SK-N-SH (cell line): ENCODE measurements at regions not wholly inside any gene's neighbourhood (a gene's known extent, or its start where the extent isn't known, plus 50 kb on each side); places are given as distances from the start of the nearest gene placed in this dataset.

Experiments used
- CTCF ChIA-PET: fragments of 300-600, 350-600 bp; formaldehyde crosslinking; extraction: SDS; loops from one replicate; lab custom pipeline; 2021; lab: Yijun Ruan, JAX
- POLR2A ChIA-PET: fragments of 350-600 bp; sonication (Branson Sonifier 250); formaldehyde crosslinking; extraction: SDS; loops from one replicate; lab custom pipeline; 2020; ENCODE audit warnings: antibody characterized with exemption, inconsistent platforms; lab: Yijun Ruan, JAX
- DNase-seq: peaks from one replicate; pipeline ENCODE4 v3.0.0; 2012
- H2AFZ ChIP-seq: fragments of 200-600 bp; sonication (generic); 2 replicates; pipeline ENCODE4 v1.8.1; 2016; ENCODE audit warnings: antibody characterized with exemption, mild to moderate bottlenecking, low read depth
- H3F3A ChIP-seq: fragments of 200-600 bp; sonication (generic); replicated peaks from 2 replicates; pipeline ENCODE3; 2016; ENCODE audit warnings: antibody characterized with exemption, mild to moderate bottlenecking; ENCODE audit not compliant: insufficient read depth
- H3K27ac ChIP-seq, 2 experiments: fragments of 200-500 bp in 1 of 2; fragments of 200-600 bp in 1 of 2; sonication (Bioruptor generic) in 1 of 2; sonication (generic), shearing (Covaris generic) in 1 of 2; 2 replicates each; pipeline versions ENCODE4 v1.5.1 to v1.6.1; 2014 to 2016; ENCODE audit warnings: low read depth in 2 of 2, inconsistent platforms in 1 of 2, low read length in 1 of 2, mild to moderate bottlenecking in 1 of 2, mixed read lengths in 1 of 2
- H3K27me3 ChIP-seq: fragments of 200-600 bp; sonication (generic), shearing (Covaris generic); 2 replicates; pipeline ENCODE4 v1.6.1; 2016; ENCODE audit warnings: mixed run types; ENCODE audit not compliant: insufficient read depth
- H3K36me3 ChIP-seq, 2 experiments: fragments of 200-500 bp in 1 of 2; fragments of 200-600 bp in 1 of 2; sonication (Bioruptor generic) in 1 of 2; sonication (generic) in 1 of 2; replicated peaks in 1 of 2; 2 replicates each; pipeline versions ENCODE3 to v1.5.1; 2014 to 2016; ENCODE audit warnings: low read length in 1 of 2, mild to moderate bottlenecking in 1 of 2; ENCODE audit not compliant: insufficient read depth in 2 of 2, control insufficient read depth in 1 of 2
- H3K4me1 ChIP-seq, 2 experiments: fragments of 200-500 bp in 1 of 2; fragments of 200-600 bp in 1 of 2; sonication (Bioruptor generic) in 1 of 2; sonication (generic), shearing (Covaris generic) in 1 of 2; 2 replicates each; pipeline versions ENCODE4 v1.5.1 to v1.6.1; 2014 to 2016; ENCODE audit warnings: low read depth in 1 of 2, low read length in 1 of 2, mixed run types in 1 of 2; ENCODE audit not compliant: insufficient read depth in 2 of 2, control insufficient read depth in 1 of 2
- H3K4me2 ChIP-seq: fragments of 200-600 bp; sonication (generic), shearing (Covaris generic); 2 replicates; pipeline ENCODE4 v1.6.1; 2017; ENCODE audit warnings: mixed run types
- H3K4me3 ChIP-seq, 2 experiments: fragments of 200-500 bp in 1 of 2; fragments of 200-600 bp in 1 of 2; sonication (Bioruptor generic) in 1 of 2; sonication (generic), shearing (Covaris generic) in 1 of 2; 2 replicates each; pipeline versions ENCODE4 v1.5.1 to v1.8.1; 2014 to 2016; ENCODE audit warnings: low read depth in 2 of 2, inconsistent platforms in 1 of 2, low read length in 1 of 2, mild to moderate bottlenecking in 1 of 2, mixed read lengths in 1 of 2, moderate library complexity in 1 of 2
- H3K79me2 ChIP-seq: fragments of 200-600 bp; sonication (generic); 2 replicates; pipeline ENCODE4 v1.8.1; 2017; ENCODE audit warnings: mild to moderate bottlenecking; ENCODE audit not compliant: insufficient read depth
- H3K9ac ChIP-seq: fragments of 200-600 bp; sonication (generic); 2 replicates; pipeline ENCODE4 v1.6.1; 2017; ENCODE audit warnings: mixed run types
- H3K9me2 ChIP-seq: fragments of 200-600 bp; sonication (generic); 2 replicates; pipeline ENCODE4 v1.6.1; 2017; ENCODE audit warnings: mixed run types
- H3K9me3 ChIP-seq: fragments of 200-600 bp; sonication (generic); 2 replicates; pipeline ENCODE4 v1.6.1; 2017; ENCODE audit warnings: mixed run types, mild to moderate bottlenecking, moderate library complexity
- H4K20me1 ChIP-seq: fragments of 200-600 bp; sonication (generic); 2 replicates; pipeline ENCODE4 v1.6.1; 2017; ENCODE audit warnings: mild to moderate bottlenecking, mixed run types; ENCODE audit not compliant: insufficient read depth
- EP300 ChIP-seq, 2 experiments: IDR thresholded peaks; 2 replicates each; pipeline versions ENCODE4 v1.4.0 to v1.6.1; 2012; ENCODE audit warnings: borderline replicate concordance in 1 of 2, low read depth in 1 of 2, low read length in 1 of 2
- EZH2phosphoT487 ChIP-seq: fragments of 200-600 bp; sonication (generic); IDR thresholded peaks from 2 replicates; pipeline ENCODE4 v1.6.1; 2017; ENCODE audit warnings: low read depth, mixed run types, mild to moderate bottlenecking, antibody characterized with exemption, moderate library complexity, borderline replicate concordance
- FOXM1 ChIP-seq: IDR thresholded peaks from 2 replicates; pipeline ENCODE4 v1.4.0; 2012; ENCODE audit warnings: low read depth, mild to moderate bottlenecking
- IRF3 ChIP-seq: fragments of 150-350 bp; IDR thresholded peaks from 2 replicates; pipeline ENCODE4 v1.6.1; 2016; ENCODE audit warnings: mild to moderate bottlenecking, low read depth, low read length
- MAX ChIP-seq: IDR thresholded peaks from 2 replicates; pipeline ENCODE4 v1.4.0; 2012; ENCODE audit warnings: low read depth
- NFIC ChIP-seq: IDR thresholded peaks from 2 replicates; pipeline ENCODE4 v1.4.0; 2012; ENCODE audit warnings: borderline replicate concordance
- RAD21 ChIP-seq: IDR thresholded peaks from 2 replicates; pipeline ENCODE4 v1.6.1; 2012; ENCODE audit warnings: mild to moderate bottlenecking, low read length
- RFX5 ChIP-seq: IDR thresholded peaks from 2 replicates; pipeline ENCODE4 v1.6.1; 2012; ENCODE audit warnings: mild to moderate bottlenecking, improper control_type of control experiment, low read length
- RXRA ChIP-seq: IDR thresholded peaks from 2 replicates; pipeline ENCODE4 v1.4.0; 2012; ENCODE audit warnings: low read depth, mild to moderate bottlenecking, borderline replicate concordance
- SIN3A ChIP-seq: IDR thresholded peaks from 2 replicates; pipeline ENCODE4 v1.6.1; 2012; ENCODE audit warnings: low read depth, mild to moderate bottlenecking, low read length, moderate library complexity, borderline replicate concordance
- TCF12 ChIP-seq: IDR thresholded peaks from 2 replicates; pipeline ENCODE4 v1.4.0; 2012
- TEAD4 ChIP-seq: IDR thresholded peaks from 2 replicates; pipeline ENCODE4 v1.4.0; 2012; ENCODE audit warnings: mild to moderate bottlenecking, borderline replicate concordance; ENCODE audit not compliant: insufficient read depth
- WGBS: methylation state at CpG from one replicate; pipeline ENCODE4 v1.1.6; 2017; ENCODE audit warnings: low lambda C conversion rate; 5-methylcytosine and 5-hydroxymethylcytosine counted together
- TF ChIP-seq, protein P1 (sequence below): fragments of 150-350 bp; IDR thresholded peaks from 2 replicates; pipeline ENCODE4 v1.6.1; 2017; ENCODE audit warnings: antibody characterized with exemption, low read length, low read depth, borderline replicate concordance
- TF ChIP-seq, protein P2 (sequence below): IDR thresholded peaks from 2 replicates; pipeline ENCODE4; 2012

GRCh38 chr2:171630089-171630770, 57.0 kb upstream of the DYNC1I2 start:
- 60% methylated on average over 3 of the region's 3 CpGs for WGBS
- no peak overlapping the region for H3K4me2 ChIP-seq
- peaks cover 8% of the 10 kb centered on the region; the same call in 1 of the 2 replicates for H3K9me3 ChIP-seq
- ChIA-PET CTCF (no interaction called here), POLR2A (no interaction called here)
- no peak overlapping the region for H3K4me3 ChIP-seq
- TF ChIP-seq RXRA (no peak), RAD21 (no peak), TEAD4 (no peak), EP300 (IDR thresholded peaks at IDR 0.05; ENCODE audit: borderline replicate concordance in 1 of 2, low read depth in 1 of 2, low read length in 1 of 2) (no peak), SIN3A (no peak), FOXM1 (no peak), TCF12 (no peak), NFIC (no peak), RFX5 (no peak)
- TF ChIP-seq, protein P1, sequence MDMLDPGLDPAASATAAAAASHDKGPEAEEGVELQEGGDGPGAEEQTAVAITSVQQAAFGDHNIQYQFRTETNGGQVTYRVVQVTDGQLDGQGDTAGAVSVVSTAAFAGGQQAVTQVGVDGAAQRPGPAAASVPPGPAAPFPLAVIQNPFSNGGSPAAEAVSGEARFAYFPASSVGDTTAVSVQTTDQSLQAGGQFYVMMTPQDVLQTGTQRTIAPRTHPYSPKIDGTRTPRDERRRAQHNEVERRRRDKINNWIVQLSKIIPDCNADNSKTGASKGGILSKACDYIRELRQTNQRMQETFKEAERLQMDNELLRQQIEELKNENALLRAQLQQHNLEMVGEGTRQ: no peak
- no peak overlapping the region for H3K9ac ChIP-seq
- H4K20me1 ChIP-seq: no peaks in the 10 kb centered on the region
- H3K79me2 ChIP-seq: no peaks in the 10 kb centered on the region
- H3K9me2 ChIP-seq: no peaks in the 10 kb centered on the region
- H3K36me3 ChIP-seq: no peaks in the 10 kb centered on the region
- H3K4me1 ChIP-seq: no peaks in the 10 kb centered on the region
- DNase-seq: no peak
- H3K27me3 ChIP-seq: no peaks in the 10 kb centered on the region
- no peak overlapping the region for H3K27ac ChIP-seq
- no peaks in the 10 kb centered on the region for H3F3A ChIP-seq
- H2AFZ ChIP-seq: no peak overlapping the region

- H3K9ac ChIP-seq: no peak overlapping the region
- H3K79me2 ChIP-seq: no peaks in the 10 kb centered on the region
- H3K27me3 ChIP-seq: no peaks in the 10 kb centered on the region
- 45% methylated on average over 8 of the region's 8 CpGs for WGBS
- H3K4me2 ChIP-seq: no peak overlapping the region
- ChIA-PET CTCF (no interaction called here), POLR2A (interaction anchor here (0.7 kb wide), 1 partner anchor 75 kb away, joined by 3 read pairs; no protein-coding TSS in a partner anchor)
- TF ChIP-seq, protein P2, sequence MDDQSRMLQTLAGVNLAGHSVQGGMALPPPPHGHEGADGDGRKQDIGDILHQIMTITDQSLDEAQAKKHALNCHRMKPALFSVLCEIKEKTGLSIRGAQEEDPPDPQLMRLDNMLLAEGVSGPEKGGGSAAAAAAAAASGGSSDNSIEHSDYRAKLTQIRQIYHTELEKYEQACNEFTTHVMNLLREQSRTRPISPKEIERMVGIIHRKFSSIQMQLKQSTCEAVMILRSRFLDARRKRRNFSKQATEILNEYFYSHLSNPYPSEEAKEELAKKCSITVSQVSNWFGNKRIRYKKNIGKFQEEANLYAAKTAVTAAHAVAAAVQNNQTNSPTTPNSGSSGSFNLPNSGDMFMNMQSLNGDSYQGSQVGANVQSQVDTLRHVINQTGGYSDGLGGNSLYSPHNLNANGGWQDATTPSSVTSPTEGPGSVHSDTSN: no peak
- TF ChIP-seq EZH2phosphoT487 (no peak), IRF3 (no peak), MAX (no peak)
- H3K4me1 ChIP-seq: no peaks in the 10 kb centered on the region
- peaks cover 8% of the 10 kb centered on the region; the same call in 1 of the 2 replicates for H3K9me3 ChIP-seq
- H3K4me3 ChIP-seq: no peak overlapping the region
- H3K36me3 ChIP-seq: no peaks in the 10 kb centered on the region
- H3F3A ChIP-seq: no peaks in the 10 kb centered on the region
- H4K20me1 ChIP-seq: no peaks in the 10 kb centered on the region
- H3K27ac ChIP-seq: no peak overlapping the region
- DNase-seq: no peak
- no peaks in the 10 kb centered on the region for H3K9me2 ChIP-seq
- H2AFZ ChIP-seq: no peak overlapping the region
These were observed 56.2 kb upstream of the DYNC1I2 start for GRCh38 chr2:171630812-171631626.
